ENCODE measurements at regions not wholly inside any gene's neighbourhood (a gene's known extent, or its start where the extent isn't known, plus 50 kb on each side); places are given as distances from the start of the nearest gene placed in this dataset.

DNA sequence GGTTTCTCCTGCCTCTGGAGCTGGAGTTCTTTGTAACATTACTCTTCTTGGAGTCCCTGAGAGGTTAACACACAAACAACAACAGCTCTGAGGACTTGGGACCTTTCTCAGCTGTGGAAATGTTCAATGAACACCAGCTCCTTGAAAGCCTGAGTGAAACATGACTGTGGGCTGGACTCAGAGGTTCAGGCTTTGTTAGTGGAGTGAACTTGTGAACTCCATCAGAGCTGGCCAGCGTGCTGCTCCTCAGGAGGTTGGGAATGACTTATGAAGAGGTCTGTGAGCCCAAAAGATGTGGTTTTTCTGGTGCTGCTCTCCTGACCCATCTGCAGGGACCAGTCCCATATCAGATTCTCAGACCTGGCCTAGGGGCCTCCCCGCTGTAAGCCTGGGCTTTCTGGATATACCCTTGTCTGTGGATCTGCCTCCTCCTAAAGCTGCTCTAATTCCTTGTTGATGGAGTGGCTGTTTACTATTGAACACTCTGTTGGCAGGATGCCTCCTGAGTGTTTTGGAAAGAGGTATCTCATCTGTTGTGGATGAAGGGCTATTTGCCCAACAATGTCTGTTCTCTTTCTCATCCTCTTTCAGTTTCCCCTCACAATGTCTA is 170.0 kb upstream of the GDNF start:
- Histone ChIP-seq H2AFZ (no peak overlapping the region), H4K20me1 (replicated peaks; ENCODE audit: insufficient read depth) (no peaks in the 10 kb centered on the region), H3K4me1 (ENCODE audit: insufficient read depth) (peaks cover 7% of the 10 kb centered on the region; the same call in 1 of the 2 replicates), H3K36me3 (ENCODE audit: insufficient read depth) (no peaks in the 10 kb centered on the region), H3K27ac (ENCODE audit: low read depth) (no peak overlapping the region), H3K4me3 (no peak overlapping the region), H3K27me3 (ENCODE audit: insufficient read depth) (no peaks in the 10 kb centered on the region), H3K4me2 (no peak overlapping the region), H3F3A (replicated peaks; ENCODE audit: low read depth) (no peaks in the 10 kb centered on the region), H3K79me2 (replicated peaks; ENCODE audit: insufficient read depth) (no peaks in the 10 kb centered on the region), H3K9me2 (ENCODE audit: insufficient read depth) (peaks cover 12% of the 10 kb centered on the region; the same call in 1 of the 2 replicates)
- ATAC-seq, result no peak
- no peak overlapping the region for H3K27ac Mint-ChIP-seq
- H3K9me3 Mint-ChIP-seq, result no peaks in the 10 kb centered on the region
- no peaks in the 10 kb centered on the region for H3K36me3 Mint-ChIP-seq (ENCODE audit: low read depth)
- peaks cover 7% of the 10 kb centered on the region for H3K4me1 Mint-ChIP-seq
- H3K27me3 Mint-ChIP-seq (ENCODE audit: insufficient read depth, low read depth, poor library complexity), result peaks cover 3% of the 10 kb centered on the region
- H3K4me3 Mint-ChIP-seq, result no peak overlapping the region
- DNase-seq (ENCODE audit: low spot score), result no peak
- TF ChIP-seq ZNF331 (CRISPR knock-in tag; IDR thresholded peaks at IDR 0.05; ENCODE audit: low read depth) (no peak), ETS1 (IDR thresholded peaks at IDR 0.05) (no peak), JUNB (IDR thresholded peaks at IDR 0.05; ENCODE audit: unreplicated experiment) (no peak), ZNF462 (CRISPR knock-in tag; IDR thresholded peaks at IDR 0.05) (no peak), EZH2phosphoT487 (IDR thresholded peaks at IDR 0.05; ENCODE audit: unreplicated experiment) (no peak), CREB1 (CRISPR knock-in tag; IDR thresholded peaks at IDR 0.05; ENCODE audit: low read depth) (no peak), NANOG (IDR thresholded peaks at IDR 0.05; ENCODE audit: borderline replicate concordance) (no peak), ZNF114 (CRISPR knock-in tag; IDR thresholded peaks at IDR 0.05) (no peak), REST (IDR thresholded peaks at IDR 0.05; ENCODE audit: unreplicated experiment) (no peak), STAT1 (IDR thresholded peaks at IDR 0.05; ENCODE audit: unreplicated experiment) (no peak), EZH2 (IDR thresholded peaks at IDR 0.05; ENCODE audit: low read depth, unreplicated experiment) (no peak), POLR2AphosphoS5 (IDR thresholded peaks at IDR 0.05; ENCODE audit: low read depth) (no peak), CTCF (conservative IDR thresholded peaks at IDR 0.05; ENCODE audit: low read depth in 2 of 2) (no peak)
